DOHH2 (cell line): ENCODE measurements at regions not wholly inside any gene's neighbourhood (a gene's known extent, or its start where the extent isn't known, plus 50 kb on each side); places are given as distances from the start of the nearest gene placed in this dataset.

Experiments
- EZH2phosphoT487 ChIP-seq: fragments of 200-600 bp; sonication (generic); IDR thresholded peaks from 2 replicates; pipeline ENCODE4 v1.6.1; 2017; ENCODE audit warnings: borderline replicate concordance, mild to moderate bottlenecking, antibody characterized with exemption, low read length, moderate library complexity, mixed read lengths
- TF ChIP-seq, protein P1 (sequence below): fragments of 200-600 bp; sonication (generic); IDR thresholded peaks from one replicate; pipeline ENCODE4 v1.5.1; 2014; ENCODE audit warnings: antibody characterized with exemption, mild to moderate bottlenecking, low read depth, low read length; ENCODE audit not compliant: poor library complexity, severe bottlenecking

DNA sequence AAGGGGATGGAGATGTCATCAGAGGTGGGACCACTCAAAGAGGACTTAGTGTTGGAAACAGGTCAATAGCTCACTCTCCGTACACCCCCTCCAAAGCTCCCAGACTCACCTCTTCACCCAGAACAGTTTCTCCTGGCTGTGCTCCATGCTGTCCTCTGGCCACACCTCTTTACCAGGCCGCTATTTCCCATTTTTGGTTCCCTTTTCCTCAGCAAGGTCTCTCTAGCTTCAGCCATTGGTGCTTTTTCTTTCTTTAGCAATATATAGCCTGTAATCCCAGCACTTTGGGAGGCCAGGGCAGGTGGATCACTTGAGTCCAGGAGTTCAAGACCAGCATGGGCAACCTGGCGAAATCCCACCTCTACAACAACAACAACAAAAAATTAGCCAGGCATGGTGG is 123.6 kb upstream of the SMAD3 start:
- TF ChIP-seq, protein P1, sequence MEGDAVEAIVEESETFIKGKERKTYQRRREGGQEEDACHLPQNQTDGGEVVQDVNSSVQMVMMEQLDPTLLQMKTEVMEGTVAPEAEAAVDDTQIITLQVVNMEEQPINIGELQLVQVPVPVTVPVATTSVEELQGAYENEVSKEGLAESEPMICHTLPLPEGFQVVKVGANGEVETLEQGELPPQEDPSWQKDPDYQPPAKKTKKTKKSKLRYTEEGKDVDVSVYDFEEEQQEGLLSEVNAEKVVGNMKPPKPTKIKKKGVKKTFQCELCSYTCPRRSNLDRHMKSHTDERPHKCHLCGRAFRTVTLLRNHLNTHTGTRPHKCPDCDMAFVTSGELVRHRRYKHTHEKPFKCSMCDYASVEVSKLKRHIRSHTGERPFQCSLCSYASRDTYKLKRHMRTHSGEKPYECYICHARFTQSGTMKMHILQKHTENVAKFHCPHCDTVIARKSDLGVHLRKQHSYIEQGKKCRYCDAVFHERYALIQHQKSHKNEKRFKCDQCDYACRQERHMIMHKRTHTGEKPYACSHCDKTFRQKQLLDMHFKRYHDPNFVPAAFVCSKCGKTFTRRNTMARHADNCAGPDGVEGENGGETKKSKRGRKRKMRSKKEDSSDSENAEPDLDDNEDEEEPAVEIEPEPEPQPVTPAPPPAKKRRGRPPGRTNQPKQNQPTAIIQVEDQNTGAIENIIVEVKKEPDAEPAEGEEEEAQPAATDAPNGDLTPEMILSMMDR, result no peak
- TF ChIP-seq EZH2phosphoT487, result no peak
